Adrenal gland (tissue), 5 donors: ENCODE measurements at regions not wholly inside any gene's neighbourhood (a gene's known extent, or its start where the extent isn't known, plus 50 kb on each side); places are given as distances from the start of the nearest gene placed in this dataset.

ENCODE experiments used
- POLR2A ChIP-seq, 2 donors: fragments of 450-650 bp; IDR thresholded peaks; one replicate each; pipeline ENCODE4 v1.6.1; 2017; ENCODE audit warnings: antibody characterized with exemption in 2 of 2, mild to moderate bottlenecking in 2 of 2, moderate library complexity in 1 of 2
- TF ChIP-seq, protein P1 (sequence below), 6 experiments: fragments of 450-650 bp in 4 of 6; fragments of 200-600 bp in 2 of 6; sonication (generic) in 1 of 6; IDR thresholded peaks; 1 replicate in 5 of 6; 2 replicates in 1 of 6; pipeline versions ENCODE4 v1.5.1 to v1.8.0; 2016 to 2021; ENCODE audit warnings: antibody characterized with exemption in 6 of 6, mild to moderate bottlenecking in 2 of 6, moderate library complexity in 1 of 6
- donor health status: DM: no; HTN: no; CAD: no.

DNA sequence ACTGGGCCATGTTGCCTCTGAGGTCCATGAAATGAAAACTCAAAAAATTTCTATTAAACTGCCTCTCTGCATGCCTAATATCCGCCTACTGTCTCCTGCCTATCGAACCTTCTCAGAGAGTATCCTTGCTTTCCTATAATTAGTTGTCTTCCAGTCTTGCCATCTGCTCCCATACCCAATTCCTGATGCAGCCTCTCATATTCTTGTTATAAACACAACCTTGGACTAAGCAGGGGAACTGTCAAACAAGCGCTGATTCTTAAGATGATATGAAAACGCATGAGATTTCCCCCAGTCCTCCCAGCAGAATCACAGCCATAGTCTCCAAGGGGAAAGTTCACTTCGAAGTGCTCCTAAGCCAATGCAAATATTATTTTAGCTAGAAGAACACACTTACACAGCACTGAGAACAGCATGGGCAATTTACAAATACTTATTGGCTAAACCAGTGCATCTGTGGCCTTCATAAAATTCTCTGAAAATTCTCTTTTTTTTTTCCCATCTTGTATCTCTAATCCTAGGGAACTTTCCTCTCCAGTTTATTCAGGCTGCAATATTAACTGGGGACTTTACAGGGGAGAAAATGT lies 471.6 kb downstream of the MBD2 start:
- TF ChIP-seq, protein P1, sequence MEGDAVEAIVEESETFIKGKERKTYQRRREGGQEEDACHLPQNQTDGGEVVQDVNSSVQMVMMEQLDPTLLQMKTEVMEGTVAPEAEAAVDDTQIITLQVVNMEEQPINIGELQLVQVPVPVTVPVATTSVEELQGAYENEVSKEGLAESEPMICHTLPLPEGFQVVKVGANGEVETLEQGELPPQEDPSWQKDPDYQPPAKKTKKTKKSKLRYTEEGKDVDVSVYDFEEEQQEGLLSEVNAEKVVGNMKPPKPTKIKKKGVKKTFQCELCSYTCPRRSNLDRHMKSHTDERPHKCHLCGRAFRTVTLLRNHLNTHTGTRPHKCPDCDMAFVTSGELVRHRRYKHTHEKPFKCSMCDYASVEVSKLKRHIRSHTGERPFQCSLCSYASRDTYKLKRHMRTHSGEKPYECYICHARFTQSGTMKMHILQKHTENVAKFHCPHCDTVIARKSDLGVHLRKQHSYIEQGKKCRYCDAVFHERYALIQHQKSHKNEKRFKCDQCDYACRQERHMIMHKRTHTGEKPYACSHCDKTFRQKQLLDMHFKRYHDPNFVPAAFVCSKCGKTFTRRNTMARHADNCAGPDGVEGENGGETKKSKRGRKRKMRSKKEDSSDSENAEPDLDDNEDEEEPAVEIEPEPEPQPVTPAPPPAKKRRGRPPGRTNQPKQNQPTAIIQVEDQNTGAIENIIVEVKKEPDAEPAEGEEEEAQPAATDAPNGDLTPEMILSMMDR (IDR thresholded peaks at IDR 0.05), result no peak
- TF ChIP-seq POLR2A (IDR thresholded peaks at IDR 0.05), result no peak
